GM18511 (cell line): ENCODE measurements at regions not wholly inside any gene's neighbourhood (a gene's known extent, or its start where the extent isn't known, plus 50 kb on each side); places are given as distances from the start of the nearest gene placed in this dataset.
"Not testable (repeated sequence)": the region's sequence is repeated elsewhere in the genome, so short reads cannot be mapped to it uniquely, and the experiment has no call there.

Source experiments
- ATAC-seq: cut with Tn5 transposase; IDR thresholded peaks from one replicate; pipeline ENCODE4 v1.9.1; 2021; ENCODE audit warnings: mild to moderate bottlenecking, moderate library complexity; ENCODE audit not compliant: unreplicated experiment

GRCh38 chr3:187544326-187544725 lies 125.9 kb downstream of the SST start:
- ATAC-seq = no peak

GRCh38 chr3:187540847-187541246 lies 129.3 kb downstream of the SST start:
- no peak for ATAC-seq

GRCh38 chr3:187536185-187536584 lies 134.0 kb downstream of the SST start:
- no peak for ATAC-seq

- no peak for ATAC-seq
Measured at GRCh38 chr3:187533797-187534196, 136.4 kb downstream of the SST start.

GRCh38 chr3:187531831-187532230 lies 138.4 kb downstream of the SST start:
- ATAC-seq = no peak

GRCh38 chr3:187522890-187523289 lies 147.3 kb downstream of the SST start:
- ATAC-seq = no peak

- ATAC-seq = no peak
Measured at GRCh38 chr3:187522293-187522692, 147.9 kb downstream of the SST start.

- ATAC-seq = no peak
Measured at GRCh38 chr3:187521546-187521945, 148.6 kb downstream of the SST start.

GRCh38 chr3:187520027-187520945 lies 149.9 kb downstream of the SST start:
- no peak for ATAC-seq

GRCh38 chr3:187519428-187519890 lies 150.7 kb downstream of the SST start:
- ATAC-seq = no peak

GRCh38 chr3:187518616-187519015 lies 150.4 kb downstream of the RTP4 start:
- no peak for ATAC-seq

- ATAC-seq = no peak
Measured at GRCh38 chr3:187518207-187518606, 150.0 kb downstream of the RTP4 start.

GRCh38 chr3:187516446-187517185 lies 148.4 kb downstream of the RTP4 start:
- no peak for ATAC-seq

- no peak for ATAC-seq
Measured at GRCh38 chr3:187507905-187508304, 139.7 kb downstream of the RTP4 start.

GRCh38 chr3:187507266-187507665 lies 139.1 kb downstream of the RTP4 start:
- ATAC-seq = no peak

- ATAC-seq = no peak
Measured at GRCh38 chr3:187504435-187504834, 136.2 kb downstream of the RTP4 start.

- no peak for ATAC-seq
Measured at GRCh38 chr3:187498211-187498724, 130.1 kb downstream of the RTP4 start.

- no peak for ATAC-seq
Measured at GRCh38 chr3:187497052-187497451, 128.9 kb downstream of the RTP4 start.

GRCh38 chr3:187494056-187494455 lies 125.9 kb downstream of the RTP4 start:
- not testable (repeated sequence) for ATAC-seq

- no peak for ATAC-seq
Measured at GRCh38 chr3:187491371-187491770, 123.2 kb downstream of the RTP4 start.

- no peak for ATAC-seq
Measured at GRCh38 chr3:187490366-187490765, 122.2 kb downstream of the RTP4 start.
